GM23338 (cell line): ENCODE measurements at regions not wholly inside any gene's neighbourhood (a gene's known extent, or its start where the extent isn't known, plus 50 kb on each side); places are given as distances from the start of the nearest gene placed in this dataset.

Experiments used
- ATAC-seq: fragments of 200-7000 bp; cut with Tn5 transposase; 3 replicates; pipeline ENCODE4 v1.9.1; 2020
- DNase-seq: peaks from one replicate; pipeline ENCODE4 v3.0.0-alpha.2; 2015; ENCODE audit warnings: low spot score
- H2AFZ ChIP-seq: fragments of 200-600 bp; sonication (generic); 2 replicates; pipeline ENCODE4 v1.8.0; 2016; ENCODE audit warnings: antibody characterized with exemption, mild to moderate bottlenecking, moderate library complexity
- H3F3A ChIP-seq: fragments of 200-600 bp; sonication (generic); replicated peaks from 2 replicates; pipeline ENCODE4 v1.8.0; 2017; ENCODE audit warnings: antibody characterized with exemption, mixed run types, low read depth
- H3K27ac ChIP-seq: fragments of 200-600 bp; sonication (generic); 2 replicates; pipeline ENCODE4 v1.6.1; 2016; ENCODE audit warnings: low read depth
- H3K27me3 ChIP-seq: fragments of 200-600 bp; sonication (generic); 2 replicates; pipeline ENCODE4 v1.8.0; 2016; ENCODE audit warnings: mild to moderate bottlenecking, mixed run types, moderate library complexity; ENCODE audit not compliant: insufficient read depth
- H3K36me3 ChIP-seq: fragments of 200-600 bp; sonication (generic); 2 replicates; pipeline ENCODE4 v1.8.0; 2016; ENCODE audit warnings: mild to moderate bottlenecking; ENCODE audit not compliant: insufficient read depth
- H3K4me1 ChIP-seq: fragments of 200-600 bp; sonication (generic); 2 replicates; pipeline ENCODE4 v1.8.0; 2016; ENCODE audit warnings: mild to moderate bottlenecking, moderate library complexity; ENCODE audit not compliant: insufficient read depth
- H3K4me2 ChIP-seq: fragments of 200-600 bp; sonication (generic); 2 replicates; pipeline ENCODE4 v1.7.1; 2017; ENCODE audit warnings: mixed run types
- H3K4me3 ChIP-seq: fragments of 200-600 bp; sonication (generic); 2 replicates; pipeline ENCODE4 v1.6.1; 2016; ENCODE audit warnings: mixed run types
- H3K79me2 ChIP-seq: fragments of 200-600 bp; sonication (generic); replicated peaks from 2 replicates; pipeline ENCODE4 v1.8.0; 2017; ENCODE audit warnings: mild to moderate bottlenecking; ENCODE audit not compliant: insufficient read depth
- H3K9me2 ChIP-seq: fragments of 200-600 bp; sonication (generic); 2 replicates; pipeline ENCODE4 v1.8.0; 2017; ENCODE audit not compliant: insufficient read depth
- H4K20me1 ChIP-seq: fragments of 200-600 bp; sonication (generic); replicated peaks from 2 replicates; pipeline ENCODE4 v1.8.0; 2017; ENCODE audit warnings: mild to moderate bottlenecking; ENCODE audit not compliant: insufficient read depth
- H3K27ac Mint-ChIP-seq: 2 replicates; pipeline ENCODE4 v1.8.0; 2020; ENCODE audit warnings: inconsistent platforms, mild to moderate bottlenecking, moderate library complexity, mixed read lengths
- H3K27me3 Mint-ChIP-seq: 3 replicates; pipeline ENCODE4 v1.8.0; 2022; ENCODE audit warnings: low read depth, mild to moderate bottlenecking, moderate library complexity, mixed read lengths, inconsistent platforms; ENCODE audit not compliant: insufficient read depth, poor library complexity
- H3K36me3 Mint-ChIP-seq: 3 replicates; pipeline ENCODE4 v1.8.0; 2021; ENCODE audit warnings: low read depth, mild to moderate bottlenecking, inconsistent platforms, moderate library complexity, mixed read lengths
- H3K4me1 Mint-ChIP-seq: 3 replicates; pipeline ENCODE4 v1.8.0; 2020; ENCODE audit warnings: mild to moderate bottlenecking, inconsistent platforms, mixed read lengths
- H3K4me3 Mint-ChIP-seq: 3 replicates; pipeline ENCODE4 v1.8.0; 2021; ENCODE audit warnings: moderate library complexity, mild to moderate bottlenecking, inconsistent platforms, mixed read lengths
- H3K9me3 Mint-ChIP-seq: 3 replicates; pipeline ENCODE4 v1.8.0; 2020; ENCODE audit warnings: moderate library complexity, mild to moderate bottlenecking, inconsistent platforms, mixed read lengths
- EZH2 ChIP-seq: fragments of 200-600 bp; sonication (generic); IDR thresholded peaks from one replicate; pipeline ENCODE4 v1.8.0; 2017; ENCODE audit warnings: antibody characterized with exemption, mild to moderate bottlenecking, low read depth; ENCODE audit not compliant: unreplicated experiment
- JUNB ChIP-seq: IDR thresholded peaks from one replicate; pipeline ENCODE4 v1.6.1; 2016; ENCODE audit warnings: antibody characterized with exemption; ENCODE audit not compliant: unreplicated experiment
- NANOG ChIP-seq: IDR thresholded peaks from 2 replicates; pipeline ENCODE4 v1.6.1; 2016; ENCODE audit warnings: antibody characterized with exemption, borderline replicate concordance
- POLR2AphosphoS5 ChIP-seq: IDR thresholded peaks from 2 replicates; pipeline ENCODE4 v1.6.1; 2016; ENCODE audit warnings: antibody characterized with exemption, low read depth
- ZNF331 ChIP-seq: fragments of 250-450 bp; sonication (Bioruptor Pico); IDR thresholded peaks from 2 replicates; pipeline ENCODE4 v1.5.0; 2020; ENCODE audit warnings: low read depth, mild to moderate bottlenecking, moderate library complexity
- TF ChIP-seq, protein P1 (sequence below): IDR thresholded peaks from one replicate; pipeline ENCODE4 v1.6.1; 2018; ENCODE audit warnings: antibody characterized with exemption; ENCODE audit not compliant: unreplicated experiment
- TF ChIP-seq, protein P2 (sequence below): IDR thresholded peaks from 2 replicates; pipeline ENCODE4 v1.6.1; 2016; ENCODE audit warnings: antibody characterized with exemption
- TF ChIP-seq, protein P3 (sequence below): fragments of 250-450 bp; sonication (Bioruptor Pico); IDR thresholded peaks from 2 replicates; pipeline ENCODE4 v1.5.0; 2020; ENCODE audit warnings: mild to moderate bottlenecking, moderate library complexity

DNA sequence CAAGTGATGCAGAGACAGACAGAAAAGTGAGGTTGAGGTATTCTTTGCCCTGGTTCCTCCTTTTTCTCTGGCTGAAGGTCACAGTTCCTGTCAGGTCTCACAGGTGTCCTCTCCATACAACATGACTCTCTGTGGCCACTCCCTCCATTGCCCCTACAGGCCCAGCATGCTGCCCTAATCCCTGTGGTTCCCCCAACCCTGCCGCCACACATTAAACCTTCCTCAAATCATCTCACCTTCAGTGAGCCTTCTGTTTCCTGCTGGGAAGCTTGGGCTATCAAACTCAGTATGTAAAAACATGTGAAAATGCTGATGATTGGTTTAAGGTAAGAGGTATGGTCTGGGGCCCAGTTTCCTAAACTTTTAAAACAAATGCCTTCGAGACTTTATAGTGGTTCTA is 159.0 kb upstream of the E2F7 start (continued):
- TF ChIP-seq, protein P1, sequence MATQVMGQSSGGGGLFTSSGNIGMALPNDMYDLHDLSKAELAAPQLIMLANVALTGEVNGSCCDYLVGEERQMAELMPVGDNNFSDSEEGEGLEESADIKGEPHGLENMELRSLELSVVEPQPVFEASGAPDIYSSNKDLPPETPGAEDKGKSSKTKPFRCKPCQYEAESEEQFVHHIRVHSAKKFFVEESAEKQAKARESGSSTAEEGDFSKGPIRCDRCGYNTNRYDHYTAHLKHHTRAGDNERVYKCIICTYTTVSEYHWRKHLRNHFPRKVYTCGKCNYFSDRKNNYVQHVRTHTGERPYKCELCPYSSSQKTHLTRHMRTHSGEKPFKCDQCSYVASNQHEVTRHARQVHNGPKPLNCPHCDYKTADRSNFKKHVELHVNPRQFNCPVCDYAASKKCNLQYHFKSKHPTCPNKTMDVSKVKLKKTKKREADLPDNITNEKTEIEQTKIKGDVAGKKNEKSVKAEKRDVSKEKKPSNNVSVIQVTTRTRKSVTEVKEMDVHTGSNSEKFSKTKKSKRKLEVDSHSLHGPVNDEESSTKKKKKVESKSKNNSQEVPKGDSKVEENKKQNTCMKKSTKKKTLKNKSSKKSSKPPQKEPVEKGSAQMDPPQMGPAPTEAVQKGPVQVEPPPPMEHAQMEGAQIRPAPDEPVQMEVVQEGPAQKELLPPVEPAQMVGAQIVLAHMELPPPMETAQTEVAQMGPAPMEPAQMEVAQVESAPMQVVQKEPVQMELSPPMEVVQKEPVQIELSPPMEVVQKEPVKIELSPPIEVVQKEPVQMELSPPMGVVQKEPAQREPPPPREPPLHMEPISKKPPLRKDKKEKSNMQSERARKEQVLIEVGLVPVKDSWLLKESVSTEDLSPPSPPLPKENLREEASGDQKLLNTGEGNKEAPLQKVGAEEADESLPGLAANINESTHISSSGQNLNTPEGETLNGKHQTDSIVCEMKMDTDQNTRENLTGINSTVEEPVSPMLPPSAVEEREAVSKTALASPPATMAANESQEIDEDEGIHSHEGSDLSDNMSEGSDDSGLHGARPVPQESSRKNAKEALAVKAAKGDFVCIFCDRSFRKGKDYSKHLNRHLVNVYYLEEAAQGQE: no peak
- TF ChIP-seq, protein P2, sequence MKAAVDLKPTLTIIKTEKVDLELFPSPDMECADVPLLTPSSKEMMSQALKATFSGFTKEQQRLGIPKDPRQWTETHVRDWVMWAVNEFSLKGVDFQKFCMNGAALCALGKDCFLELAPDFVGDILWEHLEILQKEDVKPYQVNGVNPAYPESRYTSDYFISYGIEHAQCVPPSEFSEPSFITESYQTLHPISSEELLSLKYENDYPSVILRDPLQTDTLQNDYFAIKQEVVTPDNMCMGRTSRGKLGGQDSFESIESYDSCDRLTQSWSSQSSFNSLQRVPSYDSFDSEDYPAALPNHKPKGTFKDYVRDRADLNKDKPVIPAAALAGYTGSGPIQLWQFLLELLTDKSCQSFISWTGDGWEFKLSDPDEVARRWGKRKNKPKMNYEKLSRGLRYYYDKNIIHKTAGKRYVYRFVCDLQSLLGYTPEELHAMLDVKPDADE: no peak
- no peak for TF ChIP-seq POLR2AphosphoS5

DNA sequence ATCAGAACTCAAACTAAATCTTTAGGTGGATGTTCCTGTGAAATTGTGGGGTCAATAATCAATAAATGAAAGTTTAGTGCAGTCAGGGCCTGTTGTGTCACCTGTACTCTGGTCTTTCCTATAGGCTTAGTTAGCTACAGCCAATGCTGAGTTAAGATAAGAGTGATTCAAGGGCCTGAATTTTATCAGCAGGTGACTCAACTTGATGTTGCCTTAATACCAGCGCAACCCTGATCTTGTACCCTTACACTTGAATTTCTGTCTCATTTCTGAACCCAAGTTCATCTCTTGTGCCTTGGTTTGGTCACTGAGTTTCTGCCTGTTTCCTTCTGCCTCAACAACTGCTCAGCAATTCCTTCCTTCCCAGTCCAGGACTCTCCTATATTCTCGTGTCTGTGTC is 157.0 kb upstream of the E2F7 start:
- peaks cover 7% of the 10 kb centered on the region; the same call in 1 of the 2 replicates for H3K9me2 ChIP-seq
- H3K27ac Mint-ChIP-seq: no peak overlapping the region
- H3K36me3 Mint-ChIP-seq: no peaks in the 10 kb centered on the region; the same call in 1 of the 3 replicates
- H3K27ac ChIP-seq: no peak overlapping the region
- H3K79me2 ChIP-seq: no peaks in the 10 kb centered on the region
- H3K4me3 ChIP-seq: no peak overlapping the region
- H3K4me3 Mint-ChIP-seq: no peak overlapping the region
- H3K9me3 Mint-ChIP-seq: peaks cover 2% of the 10 kb centered on the region; the same call in 1 of the 3 replicates
- ATAC-seq: no peak
- H4K20me1 ChIP-seq: no peaks in the 10 kb centered on the region
- H3K4me1 ChIP-seq: no peaks in the 10 kb centered on the region
- H3K4me2 ChIP-seq: no peak overlapping the region
- 0 out of 3 replicates have a peak, but pooled peaks cover 4% of the 10 kb centered on the region for H3K4me1 Mint-ChIP-seq
- peaks cover 3% of the 10 kb centered on the region for H3K27me3 Mint-ChIP-seq
- DNase-seq: no peak
- 0 out of 2 replicates have a peak, but pooled peaks cover 3% of the 10 kb centered on the region for H3K36me3 ChIP-seq
- H3F3A ChIP-seq: no peaks in the 10 kb centered on the region
- no peaks in the 10 kb centered on the region for H3K27me3 ChIP-seq
- H2AFZ ChIP-seq: 0 out of 2 replicates have a peak overlapping the region, but pooled peaks have one; percentile 57
- TF ChIP-seq, protein P1: no peak
- TF ChIP-seq, protein P2: no peak
- no peak for TF ChIP-seq EZH2
- no peak for TF ChIP-seq JUNB
- no peak for TF ChIP-seq ZNF331 (CRISPR knock-in tag)
- TF ChIP-seq NANOG: no peak
- TF ChIP-seq POLR2AphosphoS5: no peak
- TF ChIP-seq, protein P3, sequence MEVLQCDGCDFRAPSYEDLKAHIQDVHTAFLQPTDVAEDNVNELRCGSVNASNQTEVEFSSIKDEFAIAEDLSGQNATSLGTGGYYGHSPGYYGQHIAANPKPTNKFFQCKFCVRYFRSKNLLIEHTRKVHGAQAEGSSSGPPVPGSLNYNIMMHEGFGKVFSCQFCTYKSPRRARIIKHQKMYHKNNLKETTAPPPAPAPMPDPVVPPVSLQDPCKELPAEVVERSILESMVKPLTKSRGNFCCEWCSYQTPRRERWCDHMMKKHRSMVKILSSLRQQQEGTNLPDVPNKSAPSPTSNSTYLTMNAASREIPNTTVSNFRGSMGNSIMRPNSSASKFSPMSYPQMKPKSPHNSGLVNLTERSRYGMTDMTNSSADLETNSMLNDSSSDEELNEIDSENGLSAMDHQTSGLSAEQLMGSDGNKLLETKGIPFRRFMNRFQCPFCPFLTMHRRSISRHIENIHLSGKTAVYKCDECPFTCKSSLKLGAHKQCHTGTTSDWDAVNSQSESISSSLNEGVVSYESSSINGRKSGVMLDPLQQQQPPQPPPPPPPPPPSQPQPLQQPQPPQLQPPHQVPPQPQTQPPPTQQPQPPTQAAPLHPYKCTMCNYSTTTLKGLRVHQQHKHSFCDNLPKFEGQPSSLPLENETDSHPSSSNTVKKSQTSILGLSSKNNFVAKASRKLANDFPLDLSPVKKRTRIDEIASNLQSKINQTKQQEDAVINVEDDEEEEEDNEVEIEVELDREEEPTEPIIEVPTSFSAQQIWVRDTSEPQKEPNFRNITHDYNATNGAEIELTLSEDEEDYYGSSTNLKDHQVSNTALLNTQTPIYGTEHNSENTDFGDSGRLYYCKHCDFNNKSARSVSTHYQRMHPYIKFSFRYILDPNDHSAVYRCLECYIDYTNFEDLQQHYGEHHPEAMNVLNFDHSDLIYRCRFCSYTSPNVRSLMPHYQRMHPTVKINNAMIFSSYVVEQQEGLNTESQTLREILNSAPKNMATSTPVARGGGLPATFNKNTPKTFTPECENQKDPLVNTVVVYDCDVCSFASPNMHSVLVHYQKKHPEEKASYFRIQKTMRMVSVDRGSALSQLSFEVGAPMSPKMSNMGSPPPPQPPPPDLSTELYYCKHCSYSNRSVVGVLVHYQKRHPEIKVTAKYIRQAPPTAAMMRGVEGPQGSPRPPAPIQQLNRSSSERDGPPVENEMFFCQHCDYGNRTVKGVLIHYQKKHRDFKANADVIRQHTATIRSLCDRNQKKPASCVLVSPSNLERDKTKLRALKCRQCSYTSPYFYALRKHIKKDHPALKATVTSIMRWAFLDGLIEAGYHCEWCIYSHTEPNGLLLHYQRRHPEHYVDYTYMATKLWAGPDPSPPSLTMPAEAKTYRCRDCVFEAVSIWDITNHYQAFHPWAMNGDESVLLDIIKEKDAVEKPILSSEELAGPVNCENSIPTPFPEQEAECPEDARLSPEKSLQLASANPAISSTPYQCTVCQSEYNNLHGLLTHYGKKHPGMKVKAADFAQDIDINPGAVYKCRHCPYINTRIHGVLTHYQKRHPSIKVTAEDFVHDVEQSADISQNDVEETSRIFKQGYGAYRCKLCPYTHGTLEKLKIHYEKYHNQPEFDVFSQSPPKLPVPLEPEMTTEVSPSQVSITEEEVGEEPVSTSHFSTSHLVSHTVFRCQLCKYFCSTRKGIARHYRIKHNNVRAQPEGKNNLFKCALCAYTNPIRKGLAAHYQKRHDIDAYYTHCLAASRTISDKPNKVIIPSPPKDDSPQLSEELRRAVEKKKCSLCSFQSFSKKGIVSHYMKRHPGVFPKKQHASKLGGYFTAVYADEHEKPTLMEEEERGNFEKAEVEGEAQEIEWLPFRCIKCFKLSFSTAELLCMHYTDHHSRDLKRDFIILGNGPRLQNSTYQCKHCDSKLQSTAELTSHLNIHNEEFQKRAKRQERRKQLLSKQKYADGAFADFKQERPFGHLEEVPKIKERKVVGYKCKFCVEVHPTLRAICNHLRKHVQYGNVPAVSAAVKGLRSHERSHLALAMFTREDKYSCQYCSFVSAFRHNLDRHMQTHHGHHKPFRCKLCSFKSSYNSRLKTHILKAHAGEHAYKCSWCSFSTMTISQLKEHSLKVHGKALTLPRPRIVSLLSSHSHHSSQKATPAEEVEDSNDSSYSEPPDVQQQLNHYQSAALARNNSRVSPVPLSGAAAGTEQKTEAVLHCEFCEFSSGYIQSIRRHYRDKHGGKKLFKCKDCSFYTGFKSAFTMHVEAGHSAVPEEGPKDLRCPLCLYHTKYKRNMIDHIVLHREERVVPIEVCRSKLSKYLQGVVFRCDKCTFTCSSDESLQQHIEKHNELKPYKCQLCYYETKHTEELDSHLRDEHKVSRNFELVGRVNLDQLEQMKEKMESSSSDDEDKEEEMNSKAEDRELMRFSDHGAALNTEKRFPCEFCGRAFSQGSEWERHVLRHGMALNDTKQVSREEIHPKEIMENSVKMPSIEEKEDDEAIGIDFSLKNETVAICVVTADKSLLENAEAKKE: no peak
